Gastrocnemius medialis (tissue), 4 donors: ENCODE measurements at regions not wholly inside any gene's neighbourhood (a gene's known extent, or its start where the extent isn't known, plus 50 kb on each side); places are given as distances from the start of the nearest gene placed in this dataset.

Experiments
- CTCF ChIP-seq, 5 experiments: fragments of 450-650 bp in 3 of 5; fragments of 200-600 bp in 2 of 5; sonication (generic) in 2 of 5; IDR thresholded peaks in 4 of 5; conservative IDR thresholded peaks in 1 of 5; 1 replicate in 4 of 5; 2 replicates in 1 of 5; pipeline ENCODE4 v1.5.1; 2016 to 2019; ENCODE audit warnings: antibody characterized with exemption in 5 of 5, mild to moderate bottlenecking in 3 of 5, moderate library complexity in 3 of 5
- POLR2A ChIP-seq, 2 donors: fragments of 450-650 bp; IDR thresholded peaks; one replicate each; pipeline ENCODE4 v1.6.1; 2017; ENCODE audit warnings: antibody characterized with exemption in 2 of 2, mild to moderate bottlenecking in 2 of 2, moderate library complexity in 2 of 2

GRCh38 chr3:94614192-94614591, 551.3 kb downstream of the NSUN3 start:
- TF ChIP-seq CTCF (IDR thresholded peaks at IDR 0.05 in 4 of 5, conservative IDR thresholded peaks at IDR 0.05 in 1 of 5) (no peak), POLR2A (IDR thresholded peaks at IDR 0.05) (no peak)
